HEK293 (cell line): ENCODE measurements at regions not wholly inside any gene's neighbourhood (a gene's known extent, or its start where the extent isn't known, plus 50 kb on each side); places are given as distances from the start of the nearest gene placed in this dataset.

ENCODE experiments used
- CTCF ChIA-PET: fragments of 350-600 bp; formaldehyde crosslinking; extraction: SDS; loops from one replicate; lab custom pipeline; 2021; ENCODE audit warnings: antibody characterized with exemption; lab: Yijun Ruan, JAX
- POLR2A ChIA-PET: fragments of 300-600 bp; formaldehyde crosslinking; extraction: SDS; loops from one replicate; lab custom pipeline; 2020; ENCODE audit warnings: antibody characterized with exemption, inconsistent platforms; lab: Yijun Ruan, JAX
- H3K27ac ChIP-seq: fragments of 200-500 bp; sonication (Bioruptor generic); 2 replicates; pipeline ENCODE4 v1.5.1; 2014; ENCODE audit warnings: low read depth, low read length, control low read depth, inconsistent platforms; ENCODE audit errors: extremely low read depth
- H3K36me3 ChIP-seq, 2 experiments: fragments of 200-500 bp in 1 of 2; sonication (Bioruptor generic) in 1 of 2; 1 replicate in 1 of 2; 2 replicates in 1 of 2; pipeline ENCODE4 v1.5.1; 2014 to 2017; ENCODE audit warnings: inconsistent platforms in 2 of 2, low read length in 2 of 2; ENCODE audit not compliant: control insufficient read depth in 2 of 2, insufficient read depth in 1 of 2
- H3K4me1 ChIP-seq: fragments of 200-500 bp; sonication (Bioruptor generic); 2 replicates; pipeline ENCODE4 v1.5.1; 2014; ENCODE audit warnings: mild to moderate bottlenecking, low read length, inconsistent platforms; ENCODE audit not compliant: control insufficient read depth, insufficient read depth
- H3K4me3 ChIP-seq: 2 replicates; pipeline ENCODE4 v1.5.1; 2011; ENCODE audit warnings: low read depth, mild to moderate bottlenecking, control low read depth, low read length, moderate library complexity
- H3K9me3 ChIP-seq: fragments of 200-500 bp; sonication (Bioruptor generic); 2 replicates; pipeline ENCODE4 v1.5.1; 2014; ENCODE audit warnings: low read depth, low read length, inconsistent platforms; ENCODE audit not compliant: control insufficient read depth, insufficient read depth
- EGR2 ChIP-seq: fragments of 450-650 bp; formaldehyde crosslinking; IDR thresholded peaks from 2 replicates; pipeline ENCODE4 v1.5.1; 2016; ENCODE audit warnings: low read depth, missing biosample characterization, missing genetic modification characterization
- GFI1B ChIP-seq: fragments of 450-650 bp; formaldehyde crosslinking; IDR thresholded peaks from 2 replicates; pipeline ENCODE4 v1.5.1; 2016; ENCODE audit warnings: missing biosample characterization, missing genetic modification characterization
- HOXC10 ChIP-seq: sonication (generic); formaldehyde crosslinking; IDR thresholded peaks from 2 replicates; pipeline ENCODE4 v1.8.1; 2023; ENCODE audit warnings: mild to moderate bottlenecking, missing genetic modification reagents
- KLF8 ChIP-seq: fragments of 450-650 bp; formaldehyde crosslinking; IDR thresholded peaks from 2 replicates; pipeline ENCODE4 v1.5.1; 2016; ENCODE audit warnings: missing biosample characterization, missing genetic modification characterization
- RBAK ChIP-seq: fragments of 450-650 bp; formaldehyde crosslinking; IDR thresholded peaks from 2 replicates; pipeline ENCODE4 v1.5.1; 2016; ENCODE audit warnings: missing biosample characterization, missing genetic modification characterization
- SALL2 ChIP-seq: fragments of 450-650 bp; formaldehyde crosslinking; IDR thresholded peaks from 2 replicates; pipeline ENCODE4 v1.5.0; 2017; ENCODE audit warnings: missing biosample characterization, mild to moderate bottlenecking, missing genetic modification characterization, borderline replicate concordance
- SP3 ChIP-seq: fragments of 450-650 bp; formaldehyde crosslinking; IDR thresholded peaks from 2 replicates; pipeline ENCODE4 v1.5.1; 2016; ENCODE audit warnings: missing biosample characterization, missing genetic modification characterization
- YY1 ChIP-seq: fragments of 450-650 bp; formaldehyde crosslinking; IDR thresholded peaks from 2 replicates; pipeline ENCODE4 v1.5.1; 2018; ENCODE audit warnings: missing biosample characterization, missing genetic modification characterization
- ZBTB21 ChIP-seq: fragments of 450-650 bp; formaldehyde crosslinking; IDR thresholded peaks from 2 replicates; pipeline ENCODE4 v1.5.1; 2017; ENCODE audit warnings: missing biosample characterization, missing genetic modification characterization
- ZEB2 ChIP-seq: fragments of 450-650 bp; formaldehyde crosslinking; IDR thresholded peaks from 2 replicates; pipeline ENCODE4 v1.5.1; 2016; ENCODE audit warnings: missing biosample characterization, missing genetic modification characterization
- ZIC2 ChIP-seq: fragments of 450-650 bp; formaldehyde crosslinking; IDR thresholded peaks from 2 replicates; pipeline ENCODE4 v1.5.1; 2016; ENCODE audit warnings: missing biosample characterization, missing genetic modification characterization
- ZNF157 ChIP-seq: fragments of 450-650 bp; formaldehyde crosslinking; IDR thresholded peaks from 2 replicates; pipeline ENCODE4 v1.5.1; 2016; ENCODE audit warnings: missing biosample characterization, missing genetic modification characterization
- ZNF16 ChIP-seq: fragments of 450-650 bp; formaldehyde crosslinking; IDR thresholded peaks from 2 replicates; pipeline ENCODE4 v1.5.1; 2016; ENCODE audit warnings: low read depth, missing biosample characterization, missing genetic modification characterization
- ZNF266 ChIP-seq: fragments of 450-650 bp; formaldehyde crosslinking; IDR thresholded peaks from 2 replicates; pipeline ENCODE4 v1.5.1; 2016; ENCODE audit warnings: missing biosample characterization, missing genetic modification characterization, low read depth
- ZNF302 ChIP-seq: fragments of 450-650 bp; formaldehyde crosslinking; IDR thresholded peaks from 2 replicates; pipeline ENCODE4 v1.5.1; 2016; ENCODE audit warnings: missing biosample characterization, missing genetic modification characterization, low read depth
- ZNF544 ChIP-seq: fragments of 450-650 bp; formaldehyde crosslinking; IDR thresholded peaks from 2 replicates; pipeline ENCODE4 v1.5.0; 2017; ENCODE audit warnings: missing biosample characterization, missing genetic modification characterization
- ZNF549 ChIP-seq: fragments of 450-650 bp; IDR thresholded peaks from 2 replicates; pipeline ENCODE4 v1.5.1; 2018; ENCODE audit warnings: missing biosample characterization, missing genetic modification characterization, mild to moderate bottlenecking, inconsistent platforms, moderate library complexity
- ZNF707 ChIP-seq: fragments of 450-650 bp; formaldehyde crosslinking; IDR thresholded peaks from 2 replicates; pipeline ENCODE4 v1.5.1; 2016; ENCODE audit warnings: missing biosample characterization, missing genetic modification characterization
- ZNF837 ChIP-seq: fragments of 450-650 bp; formaldehyde crosslinking; IDR thresholded peaks from 2 replicates; pipeline ENCODE4 v1.5.1; 2016; ENCODE audit warnings: missing biosample characterization, missing genetic modification characterization
- TF ChIP-seq, protein P1 (sequence below): fragments of 450-650 bp; formaldehyde crosslinking; IDR thresholded peaks from 2 replicates; pipeline ENCODE4 v1.5.1; 2016; ENCODE audit warnings: missing biosample characterization, missing genetic modification characterization
- TF ChIP-seq, protein P2 (sequence below): fragments of 450-650 bp; formaldehyde crosslinking; IDR thresholded peaks from 2 replicates; pipeline ENCODE4 v1.5.1; 2016; ENCODE audit warnings: missing biosample characterization, missing genetic modification characterization, borderline replicate concordance
- TF ChIP-seq, protein P3 (sequence below): fragments of 450-650 bp; formaldehyde crosslinking; IDR thresholded peaks from 2 replicates; pipeline ENCODE4 v1.5.1; 2016; ENCODE audit warnings: missing biosample characterization, missing genetic modification characterization
- TF ChIP-seq, protein P4 (sequence below): fragments of 450-650 bp; formaldehyde crosslinking; IDR thresholded peaks from 2 replicates; pipeline ENCODE4 v1.5.1; 2016; ENCODE audit warnings: missing biosample characterization, missing genetic modification characterization, low read depth

DNA sequence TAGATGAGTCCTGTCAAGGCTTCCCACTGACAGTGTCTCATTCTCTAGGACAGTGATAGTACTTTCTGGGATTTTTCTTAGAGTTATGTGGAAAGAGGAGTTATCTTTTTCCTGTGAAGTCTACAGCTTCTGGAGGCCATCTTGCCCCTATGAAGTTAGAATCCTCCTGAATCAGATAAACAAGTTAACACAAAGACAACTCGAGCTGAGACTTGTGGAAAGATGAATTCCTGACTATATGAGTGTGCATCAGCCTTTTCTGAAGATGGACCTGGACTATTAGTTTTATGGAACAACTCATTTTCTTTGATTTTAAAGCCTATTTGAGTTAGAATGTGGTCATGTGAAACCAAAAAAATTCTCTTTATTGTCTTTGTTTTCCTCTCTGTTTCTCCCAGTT is 290.9 kb downstream of the LRRIQ3 start:
- Histone ChIP-seq H3K4me3 (no peak overlapping the region), H3K9me3 (no peaks in the 10 kb centered on the region), H3K4me1 (no peaks in the 10 kb centered on the region), H3K36me3 (no peaks in the 10 kb centered on the region), H3K27ac (no peak overlapping the region)
- TF ChIP-seq HOXC10 (CRISPR knock-in tag) (no peak), EGR2 (tag by site-specific recombination) (no peak), ZNF266 (tag by site-specific recombination) (no peak), SP3 (tag by site-specific recombination) (no peak), ZNF16 (tag by site-specific recombination) (no peak), RBAK (tag by site-specific recombination) (no peak), ZNF157 (tag by site-specific recombination) (no peak), GFI1B (tag by site-specific recombination) (no peak), ZIC2 (tag by site-specific recombination) (no peak), YY1 (tag by site-specific recombination) (no peak), SALL2 (tag by site-specific recombination) (no peak)
- TF ChIP-seq, protein P1, sequence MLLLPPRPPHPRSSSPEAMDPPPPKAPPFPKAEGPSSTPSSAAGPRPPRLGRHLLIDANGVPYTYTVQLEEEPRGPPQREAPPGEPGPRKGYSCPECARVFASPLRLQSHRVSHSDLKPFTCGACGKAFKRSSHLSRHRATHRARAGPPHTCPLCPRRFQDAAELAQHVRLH (tag by site-specific recombination) = no peak
- TF ChIP-seq, protein P2, sequence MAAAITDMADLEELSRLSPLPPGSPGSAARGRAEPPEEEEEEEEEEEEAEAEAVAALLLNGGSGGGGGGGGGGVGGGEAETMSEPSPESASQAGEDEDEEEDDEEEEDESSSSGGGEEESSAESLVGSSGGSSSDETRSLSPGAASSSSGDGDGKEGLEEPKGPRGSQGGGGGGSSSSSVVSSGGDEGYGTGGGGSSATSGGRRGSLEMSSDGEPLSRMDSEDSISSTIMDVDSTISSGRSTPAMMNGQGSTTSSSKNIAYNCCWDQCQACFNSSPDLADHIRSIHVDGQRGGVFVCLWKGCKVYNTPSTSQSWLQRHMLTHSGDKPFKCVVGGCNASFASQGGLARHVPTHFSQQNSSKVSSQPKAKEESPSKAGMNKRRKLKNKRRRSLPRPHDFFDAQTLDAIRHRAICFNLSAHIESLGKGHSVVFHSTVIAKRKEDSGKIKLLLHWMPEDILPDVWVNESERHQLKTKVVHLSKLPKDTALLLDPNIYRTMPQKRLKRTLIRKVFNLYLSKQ (tag by site-specific recombination) = no peak
- TF ChIP-seq, protein P3, sequence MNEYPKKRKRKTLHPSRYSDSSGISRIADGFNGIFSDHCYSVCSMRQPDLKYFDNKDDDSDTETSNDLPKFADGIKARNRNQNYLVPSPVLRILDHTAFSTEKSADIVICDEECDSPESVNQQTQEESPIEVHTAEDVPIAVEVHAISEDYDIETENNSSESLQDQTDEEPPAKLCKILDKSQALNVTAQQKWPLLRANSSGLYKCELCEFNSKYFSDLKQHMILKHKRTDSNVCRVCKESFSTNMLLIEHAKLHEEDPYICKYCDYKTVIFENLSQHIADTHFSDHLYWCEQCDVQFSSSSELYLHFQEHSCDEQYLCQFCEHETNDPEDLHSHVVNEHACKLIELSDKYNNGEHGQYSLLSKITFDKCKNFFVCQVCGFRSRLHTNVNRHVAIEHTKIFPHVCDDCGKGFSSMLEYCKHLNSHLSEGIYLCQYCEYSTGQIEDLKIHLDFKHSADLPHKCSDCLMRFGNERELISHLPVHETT (tag by site-specific recombination) = no peak
- TF ChIP-seq, protein P4, sequence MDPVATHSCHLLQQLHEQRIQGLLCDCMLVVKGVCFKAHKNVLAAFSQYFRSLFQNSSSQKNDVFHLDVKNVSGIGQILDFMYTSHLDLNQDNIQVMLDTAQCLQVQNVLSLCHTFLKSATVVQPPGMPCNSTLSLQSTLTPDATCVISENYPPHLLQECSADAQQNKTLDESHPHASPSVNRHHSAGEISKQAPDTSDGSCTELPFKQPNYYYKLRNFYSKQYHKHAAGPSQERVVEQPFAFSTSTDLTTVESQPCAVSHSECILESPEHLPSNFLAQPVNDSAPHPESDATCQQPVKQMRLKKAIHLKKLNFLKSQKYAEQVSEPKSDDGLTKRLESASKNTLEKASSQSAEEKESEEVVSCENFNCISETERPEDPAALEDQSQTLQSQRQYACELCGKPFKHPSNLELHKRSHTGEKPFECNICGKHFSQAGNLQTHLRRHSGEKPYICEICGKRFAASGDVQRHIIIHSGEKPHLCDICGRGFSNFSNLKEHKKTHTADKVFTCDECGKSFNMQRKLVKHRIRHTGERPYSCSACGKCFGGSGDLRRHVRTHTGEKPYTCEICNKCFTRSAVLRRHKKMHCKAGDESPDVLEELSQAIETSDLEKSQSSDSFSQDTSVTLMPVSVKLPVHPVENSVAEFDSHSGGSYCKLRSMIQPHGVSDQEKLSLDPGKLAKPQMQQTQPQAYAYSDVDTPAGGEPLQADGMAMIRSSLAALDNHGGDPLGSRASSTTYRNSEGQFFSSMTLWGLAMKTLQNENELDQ = no peak
- ChIA-PET CTCF (no interaction called here), POLR2A (no interaction called here)

DNA sequence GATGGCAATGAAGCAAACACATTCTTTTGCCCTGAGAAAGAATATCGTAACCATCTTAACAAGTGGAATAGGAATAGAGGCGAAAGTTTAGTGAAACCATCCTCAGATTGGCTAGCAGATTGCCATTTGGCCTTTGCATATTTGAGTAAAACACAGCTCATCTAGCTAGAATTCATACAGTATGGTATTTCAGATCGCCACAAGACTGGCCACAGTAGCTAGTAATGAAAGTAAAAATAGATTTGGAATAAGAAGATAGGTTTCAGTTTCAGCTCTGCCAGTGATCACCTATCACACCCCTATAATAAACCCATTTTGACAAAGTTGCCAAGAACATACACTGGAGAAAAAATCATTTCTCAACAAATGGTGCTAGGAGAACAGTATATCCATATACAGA is 294.9 kb downstream of the LRRIQ3 start:
- ChIA-PET CTCF (no interaction called here), POLR2A (no interaction called here)
- TF ChIP-seq ZNF837 (tag by site-specific recombination) (no peak), ZNF302 (tag by site-specific recombination) (no peak)
- H3K4me1 ChIP-seq = no peaks in the 10 kb centered on the region
- no peaks in the 10 kb centered on the region for H3K36me3 ChIP-seq
- no peak overlapping the region for H3K27ac ChIP-seq
- H3K4me3 ChIP-seq = no peak overlapping the region
- no peaks in the 10 kb centered on the region for H3K9me3 ChIP-seq

DNA sequence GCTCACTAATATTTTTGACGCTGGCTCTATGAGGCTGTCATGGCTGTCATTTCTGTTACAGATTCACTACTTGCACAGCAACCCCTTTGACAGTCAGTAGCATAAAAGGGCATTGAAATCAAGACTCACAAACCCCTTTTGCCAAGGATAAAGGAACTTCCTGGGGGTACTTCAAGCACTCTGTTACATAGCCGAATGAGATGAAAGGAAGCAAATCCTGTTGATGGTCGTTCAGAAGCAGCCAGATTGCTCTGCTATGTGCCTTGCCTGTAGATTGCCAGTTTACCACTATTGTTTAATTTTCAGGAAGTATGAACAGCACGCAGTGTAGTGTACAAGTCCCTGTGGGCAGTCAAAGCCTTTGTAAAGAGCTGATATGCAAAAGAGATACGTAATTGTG is 296.2 kb downstream of the LRRIQ3 start:
- TF ChIP-seq ZNF707 (tag by site-specific recombination) = no peak
- TF ChIP-seq KLF8 = no peak
- TF ChIP-seq ZBTB21 = no peak
- TF ChIP-seq ZNF549 = no peak
- no peak for TF ChIP-seq ZEB2 (tag by site-specific recombination)
- TF ChIP-seq ZNF544 (tag by site-specific recombination) = no peak
- ChIA-PET POLR2A (no interaction called here), CTCF (no interaction called here)
- Histone ChIP-seq H3K4me1 (no peaks in the 10 kb centered on the region), H3K4me3 (no peak overlapping the region), H3K36me3 (no peaks in the 10 kb centered on the region), H3K27ac (no peak overlapping the region), H3K9me3 (no peaks in the 10 kb centered on the region)
